ENCODE measurements at regions not wholly inside any gene's neighbourhood (a gene's known extent, or its start where the extent isn't known, plus 50 kb on each side); places are given as distances from the start of the nearest gene placed in this dataset.

DNA sequence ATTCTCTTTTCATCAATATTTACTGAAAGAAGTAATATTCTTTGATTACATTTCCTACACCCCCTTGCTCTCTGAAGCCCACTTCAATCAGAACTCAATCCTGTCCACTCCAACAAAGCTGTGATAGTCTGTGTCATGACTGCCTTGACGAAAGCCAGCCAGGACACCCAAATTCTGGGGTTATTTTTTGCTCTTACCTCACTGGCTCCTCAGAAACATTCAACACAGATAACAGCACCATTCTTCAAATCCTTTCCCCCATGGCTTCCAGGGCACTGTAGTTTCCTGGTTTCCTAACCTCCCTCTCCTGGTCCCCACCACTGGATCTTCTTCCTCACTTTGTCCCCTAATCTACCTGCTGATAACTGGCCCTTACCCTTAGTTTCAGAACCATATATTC is 106.1 kb upstream of the FER start (continued):
- no peak for TF ChIP-seq SUPT20H (IDR thresholded peaks at IDR 0.05; ENCODE audit: borderline replicate concordance, control insufficient read depth, low read depth, low read length)
- TF ChIP-seq, protein P1, sequence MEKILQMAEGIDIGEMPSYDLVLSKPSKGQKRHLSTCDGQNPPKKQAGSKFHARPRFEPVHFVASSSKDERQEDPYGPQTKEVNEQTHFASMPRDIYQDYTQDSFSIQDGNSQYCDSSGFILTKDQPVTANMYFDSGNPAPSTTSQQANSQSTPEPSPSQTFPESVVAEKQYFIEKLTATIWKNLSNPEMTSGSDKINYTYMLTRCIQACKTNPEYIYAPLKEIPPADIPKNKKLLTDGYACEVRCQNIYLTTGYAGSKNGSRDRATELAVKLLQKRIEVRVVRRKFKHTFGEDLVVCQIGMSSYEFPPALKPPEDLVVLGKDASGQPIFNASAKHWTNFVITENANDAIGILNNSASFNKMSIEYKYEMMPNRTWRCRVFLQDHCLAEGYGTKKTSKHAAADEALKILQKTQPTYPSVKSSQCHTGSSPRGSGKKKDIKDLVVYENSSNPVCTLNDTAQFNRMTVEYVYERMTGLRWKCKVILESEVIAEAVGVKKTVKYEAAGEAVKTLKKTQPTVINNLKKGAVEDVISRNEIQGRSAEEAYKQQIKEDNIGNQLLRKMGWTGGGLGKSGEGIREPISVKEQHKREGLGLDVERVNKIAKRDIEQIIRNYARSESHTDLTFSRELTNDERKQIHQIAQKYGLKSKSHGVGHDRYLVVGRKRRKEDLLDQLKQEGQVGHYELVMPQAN (conservative IDR thresholded peaks at IDR 0.05): no peak
- no peak for TF ChIP-seq TAF1 (IDR thresholded peaks at IDR 0.05; ENCODE audit: borderline replicate concordance, low read depth, low read length)
- TF ChIP-seq SREBF1 (IDR thresholded peaks at IDR 0.05; ENCODE audit: low read length): no peak
- no peak for TF ChIP-seq POLR2AphosphoS2 (IDR thresholded peaks at IDR 0.05; ENCODE audit: low read depth, low read length)
- no peak for TF ChIP-seq HCFC1 (IDR thresholded peaks at IDR 0.05; ENCODE audit: low read length)

DNA sequence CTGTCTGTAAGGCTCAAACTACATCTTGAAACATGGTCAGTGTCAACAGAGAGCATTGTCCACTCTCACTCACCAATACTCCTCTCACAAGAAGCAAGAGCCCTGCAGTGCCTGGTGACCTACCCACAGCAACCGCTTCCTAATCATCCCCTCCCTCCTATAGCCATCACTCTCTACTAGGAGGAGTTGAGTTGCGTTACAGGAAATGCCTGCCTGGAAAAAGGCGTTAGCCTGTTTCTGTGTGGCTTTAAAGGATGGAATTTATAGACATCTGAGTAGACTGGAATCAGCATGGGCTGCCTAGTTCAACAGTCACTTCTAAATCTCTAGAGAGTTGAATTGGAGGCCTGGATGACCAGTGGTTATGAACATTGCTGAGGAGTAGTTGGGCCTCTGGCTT is 108.3 kb upstream of the FER start:
- Histone ChIP-seq H3K27ac (ENCODE audit: control insufficient read depth, insufficient read depth) (no peak overlapping the region), H4K20me1 (ENCODE audit: control insufficient read depth, insufficient read depth) (no peaks in the 10 kb centered on the region), H3K27me3 (replicated peaks in 1 of 2; ENCODE audit: control insufficient read depth in 2 of 2, insufficient read depth in 2 of 2, low read length in 1 of 2) (no peaks in the 10 kb centered on the region), H3K36me3 (ENCODE audit: control insufficient read depth in 2 of 2, insufficient read depth in 2 of 2, low read length in 1 of 2) (no peaks in the 10 kb centered on the region), H2AFZ (ENCODE audit: control insufficient read depth, low read depth, low read length) (no peak overlapping the region; the same call in 1 of the 2 replicates), H3K4me1 (ENCODE audit: control insufficient read depth, insufficient read depth, low read length) (peaks cover 12% of the 10 kb centered on the region; the same call in 1 of the 2 replicates), H3K9ac (ENCODE audit: control insufficient read depth, insufficient read depth, low read length) (no peak overlapping the region), H3K79me2 (ENCODE audit: control insufficient read depth, insufficient read depth, low read length) (no peaks in the 10 kb centered on the region), H3K9me3 (replicated peaks; ENCODE audit: control insufficient read depth, insufficient read depth, low read length) (no peaks in the 10 kb centered on the region), H3K4me2 (ENCODE audit: control insufficient read depth, insufficient read depth) (no peak overlapping the region), H3K4me3 (no peak overlapping the region)
- ATAC-seq (no peak), FAIRE-seq (no peak), DNase-seq (ENCODE audit: low read depth, low spot score) (no peak)
- ChIA-PET SMC1A (ENCODE audit: uncharacterized antibody, unreplicated experiment) (interaction anchor here (0.8 kb wide), 1 partner anchor 779 kb away, joined by 3 read pairs; no protein-coding TSS in a partner anchor), POLR2A (no interaction called here), CTCF (interaction anchor here (0.7 to 1.7 kb wide), 6 partner anchors 10 to 835 kb away, joined by 3 to 4 read pairs (median 3); no protein-coding TSS in a partner anchor), RAD21 (ENCODE audit: unreplicated experiment) (no interaction called here)
- intact Hi-C loops (cut with micrococcal nuclease; ENCODE audit: unreplicated experiment) (no loop called here), in situ Hi-C loops (cut with MboI) (loop anchor here (25.0 kb wide), 1 partner anchor 823 kb away; no protein-coding TSS in a partner anchor)
- BruUV-seq (replicated peaks): no TSS peak
- 97% methylated on average over 3 of the region's 3 CpGs for WGBS (ENCODE audit: insufficient coverage, insufficient replicate concordance, low lambda C conversion rate, missing lambda C conversion rate)
- TF ChIP-seq ESRRA (IDR thresholded peaks at IDR 0.05; ENCODE audit: low read length) (no peak), SMAD1 (IDR thresholded peaks at IDR 0.05; ENCODE audit: low read depth, partially characterized antibody) (no peak), RELA (IDR thresholded peaks at IDR 0.05; ENCODE audit: borderline replicate concordance, partially characterized antibody) (no peak), POU2F2 (IDR thresholded peaks at IDR 0.05; ENCODE audit: borderline replicate concordance, low read depth, low read length) (no peak), POLR2AphosphoS5 (IDR thresholded peaks at IDR 0.05; ENCODE audit: low read length) (no peak), FOS (IDR thresholded peaks at IDR 0.05; ENCODE audit: borderline replicate concordance, extremely low read depth, insufficient read length) (no peak), MYC (IDR thresholded peaks at IDR 0.05; ENCODE audit: insufficient read depth, insufficient read length, insufficient replicate concordance, low read length, severe bottlenecking) (no peak), CBX5 (IDR thresholded peaks at IDR 0.05; ENCODE audit: low read depth) (no peak)
- TF ChIP-seq, protein P2, sequence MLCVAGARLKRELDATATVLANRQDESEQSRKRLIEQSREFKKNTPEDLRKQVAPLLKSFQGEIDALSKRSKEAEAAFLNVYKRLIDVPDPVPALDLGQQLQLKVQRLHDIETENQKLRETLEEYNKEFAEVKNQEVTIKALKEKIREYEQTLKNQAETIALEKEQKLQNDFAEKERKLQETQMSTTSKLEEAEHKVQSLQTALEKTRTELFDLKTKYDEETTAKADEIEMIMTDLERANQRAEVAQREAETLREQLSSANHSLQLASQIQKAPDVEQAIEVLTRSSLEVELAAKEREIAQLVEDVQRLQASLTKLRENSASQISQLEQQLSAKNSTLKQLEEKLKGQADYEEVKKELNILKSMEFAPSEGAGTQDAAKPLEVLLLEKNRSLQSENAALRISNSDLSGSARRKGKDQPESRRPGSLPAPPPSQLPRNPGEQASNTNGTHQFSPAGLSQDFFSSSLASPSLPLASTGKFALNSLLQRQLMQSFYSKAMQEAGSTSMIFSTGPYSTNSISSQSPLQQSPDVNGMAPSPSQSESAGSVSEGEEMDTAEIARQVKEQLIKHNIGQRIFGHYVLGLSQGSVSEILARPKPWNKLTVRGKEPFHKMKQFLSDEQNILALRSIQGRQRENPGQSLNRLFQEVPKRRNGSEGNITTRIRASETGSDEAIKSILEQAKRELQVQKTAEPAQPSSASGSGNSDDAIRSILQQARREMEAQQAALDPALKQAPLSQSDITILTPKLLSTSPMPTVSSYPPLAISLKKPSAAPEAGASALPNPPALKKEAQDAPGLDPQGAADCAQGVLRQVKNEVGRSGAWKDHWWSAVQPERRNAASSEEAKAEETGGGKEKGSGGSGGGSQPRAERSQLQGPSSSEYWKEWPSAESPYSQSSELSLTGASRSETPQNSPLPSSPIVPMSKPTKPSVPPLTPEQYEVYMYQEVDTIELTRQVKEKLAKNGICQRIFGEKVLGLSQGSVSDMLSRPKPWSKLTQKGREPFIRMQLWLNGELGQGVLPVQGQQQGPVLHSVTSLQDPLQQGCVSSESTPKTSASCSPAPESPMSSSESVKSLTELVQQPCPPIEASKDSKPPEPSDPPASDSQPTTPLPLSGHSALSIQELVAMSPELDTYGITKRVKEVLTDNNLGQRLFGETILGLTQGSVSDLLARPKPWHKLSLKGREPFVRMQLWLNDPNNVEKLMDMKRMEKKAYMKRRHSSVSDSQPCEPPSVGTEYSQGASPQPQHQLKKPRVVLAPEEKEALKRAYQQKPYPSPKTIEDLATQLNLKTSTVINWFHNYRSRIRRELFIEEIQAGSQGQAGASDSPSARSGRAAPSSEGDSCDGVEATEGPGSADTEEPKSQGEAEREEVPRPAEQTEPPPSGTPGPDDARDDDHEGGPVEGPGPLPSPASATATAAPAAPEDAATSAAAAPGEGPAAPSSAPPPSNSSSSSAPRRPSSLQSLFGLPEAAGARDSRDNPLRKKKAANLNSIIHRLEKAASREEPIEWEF (IDR thresholded peaks at IDR 0.05; ENCODE audit: insufficient replicate concordance, low read depth, low read length): no peak

Measured in GM12878 (cell line).